ENCODE measurements at regions not wholly inside any gene's neighbourhood (a gene's known extent, or its start where the extent isn't known, plus 50 kb on each side); places are given as distances from the start of the nearest gene placed in this dataset.
"Not testable (repeated sequence)": the region's sequence is repeated elsewhere in the genome, so short reads cannot be mapped to it uniquely, and the experiment has no call there.

- DNase-seq: not testable (repeated sequence)
Measured at GRCh38 chrX:124181515-124181914, 150.9 kb upstream of the TEX13D start.

- no peak for DNase-seq
Measured at GRCh38 chrX:124190440-124190839, 142.0 kb upstream of the TEX13D start.

DNA sequence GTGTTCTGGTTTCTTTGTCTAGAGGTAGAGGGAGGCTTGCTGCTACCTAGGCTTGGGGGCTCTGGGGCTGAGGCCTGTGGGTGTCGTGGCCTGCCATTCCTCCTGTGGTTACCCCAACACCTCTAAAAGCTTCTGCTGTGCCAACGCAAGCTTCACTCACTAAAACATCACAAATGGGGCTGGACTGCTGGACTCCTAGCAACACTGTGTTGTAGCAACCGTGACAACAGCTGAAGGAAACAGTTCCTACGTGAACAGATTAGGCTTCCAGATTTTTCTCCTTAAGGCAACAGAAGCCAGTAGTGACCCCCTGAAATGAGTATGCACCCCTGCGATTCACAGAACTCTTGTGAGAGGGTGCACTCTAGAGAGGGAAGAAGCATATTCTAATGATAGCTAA, 138.3 kb upstream of the TEX13D start:
- DNase-seq: peak; percentile 77

- peak; percentile 66 for DNase-seq
Measured at GRCh38 chrX:124194901-124195300, 137.6 kb upstream of the TEX13D start.

DNA sequence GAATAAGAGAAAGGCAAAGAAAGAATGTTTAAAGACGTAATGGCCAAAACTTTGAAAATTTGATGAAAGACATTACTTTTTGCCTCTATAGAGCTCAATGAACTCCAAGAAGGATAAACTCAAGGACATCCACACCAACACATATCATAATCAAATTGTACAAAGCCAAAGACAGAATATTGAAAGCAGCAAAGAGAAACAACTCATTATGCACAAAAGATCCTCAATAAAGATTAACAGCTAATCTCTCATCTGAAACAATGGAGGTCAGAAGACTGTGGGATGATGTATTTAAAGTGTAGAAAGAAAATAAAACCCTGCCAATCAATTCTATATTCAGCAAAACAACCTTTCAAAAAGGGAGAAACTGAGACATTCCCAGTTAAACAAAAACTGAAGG, 129.1 kb upstream of the TEX13D start:
- DNase-seq: no peak

DNA sequence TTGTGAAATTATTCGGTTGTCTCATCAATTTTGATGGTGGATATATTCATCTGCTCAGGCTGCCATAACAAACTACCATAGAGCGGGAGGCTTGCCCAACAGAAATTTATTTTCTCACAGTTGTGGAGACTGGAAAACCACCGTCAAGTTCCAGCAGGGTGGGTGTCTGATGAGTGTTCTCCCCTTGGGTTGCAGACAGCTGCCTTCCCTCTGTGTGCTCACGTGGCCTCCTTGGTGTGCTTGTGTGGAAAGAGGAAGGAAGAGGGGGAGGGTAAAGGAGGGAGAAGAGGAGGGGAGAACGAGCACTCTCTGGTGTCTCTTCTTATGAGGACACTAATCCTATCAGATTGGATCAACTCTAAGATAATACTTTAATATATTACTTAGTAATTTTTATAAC, 123.8 kb upstream of the TEX13D start:
- peak; percentile 50 for DNase-seq

DNA sequence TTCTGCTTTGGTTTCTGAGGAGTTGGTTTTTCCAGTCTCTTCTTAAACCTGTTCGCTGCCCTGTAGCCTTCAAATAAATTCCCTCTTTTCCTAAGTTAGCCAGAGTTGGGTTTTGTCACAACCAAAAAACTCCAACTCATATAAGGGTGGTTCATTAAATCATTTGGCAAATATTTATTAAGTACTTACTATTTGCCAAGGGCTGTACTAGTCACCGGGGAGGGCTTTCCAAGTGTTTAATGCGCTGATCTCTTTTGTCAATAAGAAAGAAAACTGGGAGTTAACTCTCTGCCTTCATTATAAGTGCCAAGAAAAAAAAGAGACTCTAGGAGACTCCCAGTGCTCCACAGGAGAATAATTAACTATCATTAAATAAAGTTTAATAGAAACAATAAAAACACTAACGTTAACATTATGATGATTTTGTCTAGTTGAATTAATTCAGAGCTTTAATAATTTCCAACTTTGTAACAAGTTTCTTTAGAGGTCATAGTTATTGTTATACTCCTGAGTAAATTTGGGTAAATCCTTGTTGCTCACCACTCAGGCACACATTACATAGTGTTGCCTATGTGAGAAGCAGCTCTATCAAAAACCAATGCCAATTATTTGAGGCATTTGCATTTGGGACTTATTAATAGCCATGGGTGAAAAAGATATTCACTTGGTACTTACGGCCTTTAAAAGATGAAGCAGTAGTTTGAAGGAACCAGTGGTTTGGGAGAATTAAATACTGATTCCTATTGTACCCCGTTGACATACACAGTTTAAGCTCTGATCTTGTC, 122.5 kb upstream of the TEX13D start:
- no peak for DNase-seq

- no peak for DNase-seq
Measured at GRCh38 chrX:124211312-124211942, 121.0 kb upstream of the TEX13D start.

DNA sequence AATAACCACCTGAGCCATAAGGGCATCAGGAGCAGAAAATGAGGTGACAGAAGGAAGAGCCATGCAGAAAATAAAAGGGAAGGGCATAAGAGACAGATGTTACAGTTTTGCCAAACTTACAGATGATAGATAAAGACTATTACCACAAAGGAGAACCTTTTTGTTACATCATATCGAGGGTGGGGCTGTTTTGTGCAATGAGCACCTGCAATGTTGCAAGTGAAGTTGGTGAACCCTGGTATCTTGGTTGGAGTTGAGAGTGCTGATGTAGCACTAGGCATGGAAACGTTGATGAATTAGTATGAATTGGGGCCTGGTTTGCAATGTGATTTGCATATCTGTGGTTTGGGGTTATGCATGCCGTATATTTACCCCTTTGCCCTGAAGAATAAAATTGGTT, 119.8 kb upstream of the TEX13D start:
- no peak for DNase-seq

DNA sequence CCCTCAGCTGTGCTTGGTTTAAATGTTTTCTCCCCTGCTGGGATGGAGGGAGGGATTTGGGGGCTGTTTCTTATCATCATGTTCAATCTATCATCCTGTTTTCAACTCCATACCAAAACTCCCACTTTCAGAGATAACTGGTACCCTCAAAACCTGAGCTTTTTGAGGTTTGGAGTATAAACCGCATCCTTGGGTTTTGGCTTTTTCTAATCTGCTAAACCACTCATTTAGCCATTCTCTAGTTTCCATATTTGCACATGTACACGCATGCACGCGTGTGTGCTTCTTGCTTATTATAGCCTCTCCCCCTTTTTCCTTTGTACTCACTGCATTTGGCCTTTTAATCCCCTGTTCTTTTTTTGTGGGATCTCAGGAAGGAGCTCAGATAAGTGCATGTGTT, 116.7 kb upstream of the TEX13D start:
- DNase-seq: no peak

GRCh38 chrX:124216396-124217115, 115.9 kb upstream of the TEX13D start:
- no peak for DNase-seq

GRCh38 chrX:124217304-124218251, 114.9 kb upstream of the TEX13D start:
- peak; percentile 39 for DNase-seq

DNA sequence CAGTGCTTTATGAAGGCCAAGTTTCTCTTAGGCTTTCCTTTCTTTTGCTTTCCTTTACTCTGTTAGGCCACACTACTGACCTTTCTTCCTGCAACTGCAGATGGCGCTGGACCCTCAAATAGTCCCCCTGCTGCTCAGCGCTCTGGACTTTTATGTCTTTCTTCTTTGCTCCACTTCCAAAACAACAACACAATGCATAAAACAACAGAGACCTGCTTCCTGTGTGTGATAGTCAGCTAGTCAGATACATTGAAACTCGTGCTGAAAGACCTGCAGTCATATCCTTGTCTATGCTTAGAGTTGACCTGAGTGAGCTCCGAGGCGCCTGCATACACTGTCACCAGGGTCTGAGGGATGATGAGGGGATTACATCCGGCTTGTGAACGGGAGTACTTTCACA, 108.9 kb upstream of the TEX13D start:
- DNase-seq: no peak

DNA sequence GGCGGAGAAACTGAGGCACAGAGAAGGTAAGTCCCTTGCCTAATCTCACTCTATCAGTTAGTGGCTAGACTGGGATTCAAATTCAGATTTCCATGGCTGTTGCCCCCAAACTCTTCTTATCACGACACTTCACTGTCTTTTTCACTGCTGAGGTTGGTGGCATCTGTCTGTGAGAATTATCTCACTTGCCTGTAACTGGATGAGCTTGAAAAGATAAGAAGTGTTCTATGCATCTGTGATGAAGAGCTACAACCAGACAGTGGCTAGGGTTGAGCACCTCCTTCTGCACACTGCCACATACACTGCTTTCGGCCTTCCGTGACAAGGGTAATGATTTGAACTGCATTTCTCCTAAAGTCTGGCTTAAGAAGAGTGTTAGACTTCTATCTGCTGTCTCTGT, 107.9 kb upstream of the TEX13D start:
- DNase-seq: no peak

DNA sequence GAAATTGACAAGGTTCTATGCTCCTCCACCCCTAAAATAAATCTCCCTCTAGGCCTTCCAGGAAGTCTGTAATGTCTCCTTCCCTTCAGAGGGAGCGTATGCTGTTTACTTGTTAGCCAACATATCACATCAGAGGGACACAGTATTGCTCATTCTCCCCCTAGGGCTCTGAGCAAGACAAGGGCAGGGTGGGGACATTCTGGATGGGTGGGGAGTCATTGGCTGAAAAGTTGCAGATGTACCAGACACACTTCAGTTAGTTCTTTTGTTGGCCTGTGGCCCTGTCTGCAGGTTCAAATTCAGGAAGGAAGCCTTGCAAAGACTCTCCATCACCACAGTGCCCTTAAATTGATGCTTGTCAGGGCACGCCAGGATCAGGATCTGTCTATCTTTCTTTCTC, 106.3 kb upstream of the TEX13D start:
- DNase-seq: no peak

- DNase-seq: no peak
Measured at GRCh38 chrX:124228849-124229248, 103.6 kb upstream of the TEX13D start.

GRCh38 chrX:124229374-124229773, 103.1 kb upstream of the TEX13D start:
- DNase-seq: no peak

DNA sequence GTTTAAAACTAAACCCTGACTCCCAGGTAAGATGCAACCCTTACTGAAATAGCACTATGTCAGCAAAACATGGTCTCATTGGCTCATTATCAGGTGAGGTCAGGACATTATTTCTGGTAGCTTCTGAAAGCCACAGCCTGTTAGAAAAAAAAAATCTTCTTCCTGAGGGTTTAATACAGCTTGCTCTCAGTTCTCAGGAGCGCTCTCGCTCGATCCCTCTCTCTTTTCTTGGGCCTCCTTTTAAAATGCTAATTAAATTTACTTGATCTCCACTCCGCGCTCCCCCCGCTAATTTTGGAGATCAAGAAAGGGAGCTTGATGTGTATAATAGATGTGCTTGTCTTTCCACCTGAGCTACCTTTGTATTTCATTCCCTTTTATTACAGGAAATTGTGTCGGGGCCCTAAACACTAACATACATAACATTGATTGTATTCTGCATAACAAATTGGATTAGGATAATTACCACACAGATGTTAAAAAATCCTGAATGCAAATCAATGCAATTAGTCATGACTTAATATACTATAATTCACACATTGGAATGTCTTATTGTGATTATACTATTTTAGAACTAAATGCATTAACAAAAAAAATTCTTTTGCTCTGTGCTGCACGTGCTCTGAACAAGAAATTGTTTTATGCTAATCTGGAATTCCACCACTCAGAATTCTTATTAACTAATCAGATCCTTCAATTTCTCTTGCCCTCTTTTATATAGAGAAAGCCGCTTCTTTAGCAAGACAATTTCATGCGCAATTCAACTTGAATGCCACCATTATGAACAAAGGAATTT, 101.6 kb upstream of the TEX13D start:
- no peak for DNase-seq

DNA sequence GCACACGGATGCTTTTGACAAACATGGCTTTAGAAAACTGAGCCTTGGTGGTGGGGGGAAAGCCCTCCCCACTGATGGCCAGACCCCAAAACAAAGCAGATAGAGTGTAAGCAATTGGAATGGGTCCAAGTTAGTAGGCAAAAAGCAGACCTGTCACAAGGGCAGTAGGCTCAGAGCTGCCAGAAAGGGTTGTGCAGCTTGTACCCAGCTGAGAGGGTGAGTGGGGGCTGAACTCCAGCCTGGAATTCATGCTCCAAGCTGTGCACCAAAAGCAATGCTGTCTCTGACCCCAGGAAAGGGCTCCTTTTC, 101.1 kb upstream of the TEX13D start:
- no peak for DNase-seq

GRCh38 chrX:124232523-124233201, 99.8 kb upstream of the TEX13D start:
- no peak for DNase-seq

DNA sequence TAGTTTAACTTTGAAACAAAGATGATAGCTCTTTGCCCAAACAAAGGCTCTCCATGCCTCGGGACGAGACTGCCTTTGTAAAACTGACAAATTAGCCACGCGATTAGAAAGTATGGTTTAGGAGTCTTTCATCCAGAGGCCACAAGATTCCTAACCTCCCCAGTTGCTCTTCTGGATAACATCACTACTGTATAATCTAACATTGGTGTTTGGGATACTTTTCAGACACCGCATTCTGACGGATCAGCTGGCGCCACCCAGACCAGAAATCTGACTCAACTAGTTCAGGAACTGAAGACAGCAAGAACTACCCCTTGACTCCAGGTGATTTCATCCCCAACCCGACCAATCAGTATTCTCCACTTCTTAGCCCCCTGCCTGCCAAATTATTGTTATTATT, 98.1 kb upstream of the TEX13D start:
- DNase-seq: no peak

- no peak for DNase-seq
Measured at GRCh38 chrX:124238268-124238667, 94.2 kb upstream of the TEX13D start.
